ENCODE measurements at regions not wholly inside any gene's neighbourhood (a gene's known extent, or its start where the extent isn't known, plus 50 kb on each side); places are given as distances from the start of the nearest gene placed in this dataset.

- no peaks in the 10 kb centered on the region for H3K36me3 ChIP-seq
- DNase-seq (ENCODE audit: low spot score in 2 of 2): no peak
- H3K4me3 ChIP-seq: no peak overlapping the region
- no peaks in the 10 kb centered on the region for H3K27me3 ChIP-seq
- TF ChIP-seq CTCF (IDR thresholded peaks at IDR 0.05): no peak
- H3K27ac ChIP-seq: no peak overlapping the region
- peaks cover 8% of the 10 kb centered on the region for H3K4me1 ChIP-seq
- H3K9me3 ChIP-seq: no peaks in the 10 kb centered on the region
Measured at GRCh38 chr2:12855508-12855907, 138.8 kb downstream of the TRIB2 start.

DNA sequence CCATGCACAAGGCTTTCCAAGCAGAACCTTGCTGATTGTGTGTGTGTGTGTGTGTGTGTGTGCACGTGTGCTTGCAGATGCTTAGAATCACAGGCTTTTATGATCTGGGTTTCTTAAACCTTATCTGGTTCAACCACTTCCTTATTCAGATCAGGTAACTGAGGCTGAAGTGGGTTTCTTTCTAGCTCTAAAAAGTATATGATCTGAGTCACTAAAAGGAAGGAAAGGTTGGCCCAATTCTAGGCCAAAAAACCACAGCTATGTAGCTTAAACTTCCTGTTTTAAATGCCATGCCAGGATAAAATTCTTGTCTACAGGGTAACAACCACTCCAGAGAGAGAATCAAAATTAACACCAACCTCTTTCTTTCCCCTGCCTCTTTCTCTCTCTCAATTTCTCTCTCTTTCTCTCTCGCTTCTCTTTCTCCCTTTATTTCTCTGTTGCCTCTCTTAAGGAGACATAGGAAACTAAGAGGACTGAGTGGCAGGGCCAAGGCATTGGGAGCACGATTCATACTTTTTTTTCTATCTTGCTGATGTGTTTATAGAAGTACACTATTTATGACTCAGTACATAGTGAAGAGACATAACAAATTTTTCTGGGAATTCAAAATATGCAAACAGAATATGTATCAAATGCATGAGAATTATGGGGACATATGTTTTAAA is 140.3 kb downstream of the TRIB2 start:
- peaks cover 8% of the 10 kb centered on the region for H3K4me1 ChIP-seq
- no peak overlapping the region for H3K4me3 ChIP-seq
- DNase-seq (ENCODE audit: low spot score in 2 of 2): no peak
- TF ChIP-seq POLR2A (IDR thresholded peaks at IDR 0.05) (no peak), CTCF (IDR thresholded peaks at IDR 0.05) (no peak), POLR2AphosphoS5 (IDR thresholded peaks at IDR 0.05) (no peak), EP300 (IDR thresholded peaks at IDR 0.05) (no peak)
- H3K36me3 ChIP-seq: no peaks in the 10 kb centered on the region
- no peaks in the 10 kb centered on the region for H3K9me3 ChIP-seq
- H3K27me3 ChIP-seq: no peaks in the 10 kb centered on the region
- no peak overlapping the region for H3K27ac ChIP-seq
- WGBS: 62% methylated on average over 3 of the region's 3 CpGs

- H3K27me3 ChIP-seq: no peaks in the 10 kb centered on the region
- 81% methylated on average over 1 of the region's 1 CpG for WGBS
- no peak for TF ChIP-seq POLR2A (IDR thresholded peaks at IDR 0.05)
- TF ChIP-seq EP300 (IDR thresholded peaks at IDR 0.05): no peak
- no peak for TF ChIP-seq POLR2AphosphoS5 (IDR thresholded peaks at IDR 0.05)
- TF ChIP-seq CTCF (IDR thresholded peaks at IDR 0.05): no peak
- no peak overlapping the region for H3K4me3 ChIP-seq
- H3K27ac ChIP-seq: no peak overlapping the region
- DNase-seq (ENCODE audit: low spot score in 2 of 2): no peak
- H3K36me3 ChIP-seq: no peaks in the 10 kb centered on the region
- no peaks in the 10 kb centered on the region for H3K9me3 ChIP-seq
- peaks cover 8% of the 10 kb centered on the region for H3K4me1 ChIP-seq
Measured at GRCh38 chr2:12857891-12858290, 141.2 kb downstream of the TRIB2 start.

DNA sequence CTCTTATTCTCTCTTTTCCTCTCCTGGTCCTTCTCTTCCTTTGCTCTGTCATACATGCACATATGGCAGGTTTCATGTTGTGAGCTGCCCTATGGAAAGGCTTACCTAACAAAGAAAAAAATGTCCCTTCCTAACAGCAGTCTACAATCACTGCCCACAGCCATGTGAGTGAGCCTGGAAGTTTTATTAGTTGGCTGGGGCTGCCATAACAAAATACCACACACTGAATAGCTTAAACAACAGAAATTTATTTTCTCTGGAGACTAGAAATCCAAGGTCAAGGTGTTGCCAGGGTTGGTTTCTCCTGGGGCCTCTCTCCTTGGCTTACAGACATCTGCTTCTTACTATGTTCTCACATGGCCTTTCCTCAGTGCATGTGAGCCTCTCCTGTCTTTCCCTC is 142.1 kb downstream of the TRIB2 start:
- H3K27ac ChIP-seq: no peak overlapping the region
- TF ChIP-seq POLR2AphosphoS5 (IDR thresholded peaks at IDR 0.05) (no peak), POLR2A (IDR thresholded peaks at IDR 0.05) (no peak), CTCF (IDR thresholded peaks at IDR 0.05) (no peak), EP300 (IDR thresholded peaks at IDR 0.05) (no peak)
- peaks cover 8% of the 10 kb centered on the region for H3K4me1 ChIP-seq
- no peak overlapping the region for H3K4me3 ChIP-seq
- H3K27me3 ChIP-seq: no peaks in the 10 kb centered on the region
- H3K36me3 ChIP-seq: no peaks in the 10 kb centered on the region
- DNase-seq (ENCODE audit: low spot score in 2 of 2): no peak
- no peaks in the 10 kb centered on the region for H3K9me3 ChIP-seq

DNA sequence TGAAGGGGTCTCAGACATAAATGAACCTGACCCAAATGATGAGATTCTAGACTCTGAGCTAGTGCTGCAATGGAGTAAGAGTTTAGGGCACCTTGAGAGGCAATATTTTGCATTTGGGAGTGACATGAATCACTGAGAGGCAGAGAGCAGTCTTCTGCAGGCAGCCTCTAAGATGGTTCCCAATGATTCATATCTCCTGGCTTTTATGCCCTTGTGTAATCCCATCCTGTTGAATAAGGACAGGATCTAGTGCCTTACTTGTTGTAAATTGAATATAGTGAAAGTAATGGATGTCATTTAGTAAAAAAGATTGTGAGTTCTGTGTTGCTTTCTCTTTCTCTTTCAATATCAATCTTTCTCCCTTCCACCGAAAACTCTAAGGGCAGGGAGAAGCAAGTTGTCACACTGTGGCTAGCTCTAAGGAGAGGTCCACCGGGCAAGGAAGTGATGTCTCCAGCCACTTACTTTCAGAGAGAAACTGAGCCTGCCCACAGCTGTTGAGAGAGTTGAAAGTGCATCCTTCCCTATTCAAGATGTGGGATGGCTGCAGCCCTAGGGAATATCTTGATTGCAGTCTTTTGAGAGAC is 144.7 kb downstream of the TRIB2 start:
- WGBS: 64% methylated on average over 2 of the region's 2 CpGs
- H3K36me3 ChIP-seq: no peaks in the 10 kb centered on the region

More for the DNA sequence above, 144.7 kb downstream of the TRIB2 start:
- TF ChIP-seq POLR2A (IDR thresholded peaks at IDR 0.05) (no peak), POLR2AphosphoS5 (IDR thresholded peaks at IDR 0.05) (no peak), EP300 (IDR thresholded peaks at IDR 0.05) (no peak), CTCF (IDR thresholded peaks at IDR 0.05) (no peak)
- no peaks in the 10 kb centered on the region for H3K27me3 ChIP-seq
- no peak overlapping the region for H3K27ac ChIP-seq
- no peaks in the 10 kb centered on the region for H3K9me3 ChIP-seq
- peaks cover 5% of the 10 kb centered on the region for H3K4me1 ChIP-seq
- H3K4me3 ChIP-seq: no peak overlapping the region
- no peak for DNase-seq (ENCODE audit: low spot score in 2 of 2)

Measured in suprapubic skin (tissue), 4 donors.